HK-2 (cell line): ENCODE measurements at regions not wholly inside any gene's neighbourhood (a gene's known extent, or its start where the extent isn't known, plus 50 kb on each side); places are given as distances from the start of the nearest gene placed in this dataset.
"Not testable (repeated sequence)": the region's sequence is repeated elsewhere in the genome, so short reads cannot be mapped to it uniquely, and the experiment has no call there.

Experiments
- DNase-seq: peaks from one replicate; pipeline ENCODE4 v3.0.0-alpha.2; 2018; ENCODE audit not compliant: unreplicated experiment

GRCh38 chr13:33411312-33411711 lies 125.8 kb upstream of the STARD13 start:
- DNase-seq, result no peak

DNA sequence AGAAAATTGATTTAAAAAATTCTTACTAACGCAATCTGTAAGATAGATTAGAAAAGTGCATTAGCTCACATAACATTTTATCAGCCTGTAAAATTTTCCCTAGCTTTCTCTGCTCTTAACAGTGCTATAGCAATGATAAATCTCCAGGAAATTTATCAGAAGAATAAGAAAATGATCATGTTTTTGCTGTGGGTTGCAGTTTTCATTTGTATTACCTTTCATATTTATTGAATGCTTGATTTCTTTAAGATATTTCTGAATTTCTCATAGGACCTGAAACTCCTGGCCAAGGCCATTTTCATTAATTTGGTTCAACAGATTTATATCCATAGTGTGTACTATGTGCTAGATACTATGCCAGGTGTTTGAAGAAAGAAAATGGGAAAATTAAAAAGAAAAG lies 130.3 kb upstream of the STARD13 start:
- no peak for DNase-seq

DNA sequence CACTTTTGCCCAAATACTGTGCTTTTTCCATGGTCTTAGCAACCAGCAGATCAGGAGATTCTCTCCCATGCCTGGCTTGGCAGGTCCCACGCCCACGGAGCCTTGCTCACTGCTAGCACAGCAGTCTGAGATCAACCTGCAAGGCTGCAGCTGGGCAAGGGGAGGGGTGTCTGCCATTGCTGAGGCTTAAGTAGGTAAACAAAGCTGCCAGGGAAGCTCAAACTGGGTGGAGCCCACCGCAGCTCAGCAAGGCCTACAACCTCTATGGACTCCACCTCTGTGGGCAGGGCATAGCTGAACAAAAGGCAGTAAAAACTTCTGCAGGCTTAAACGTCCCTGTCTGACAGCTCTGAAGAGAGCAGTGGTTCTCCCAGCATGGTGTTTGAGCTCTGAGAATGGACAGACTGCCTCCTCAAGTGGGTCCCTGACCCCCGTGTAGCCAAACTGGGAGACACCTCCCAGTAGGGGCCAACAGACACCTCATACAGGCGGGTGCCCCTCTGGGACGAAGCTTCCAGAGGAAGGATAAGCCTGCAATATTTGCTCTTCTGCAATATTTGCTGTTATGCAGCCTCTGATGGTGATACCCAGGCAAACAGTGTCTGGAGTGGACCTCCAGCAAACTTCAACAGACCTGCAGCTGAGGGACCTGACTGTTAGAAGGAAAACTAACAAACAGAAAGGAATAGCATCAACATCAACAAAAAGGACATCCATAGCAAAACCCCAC lies 132.8 kb upstream of the STARD13 start:
- DNase-seq, result not testable (repeated sequence)

DNA sequence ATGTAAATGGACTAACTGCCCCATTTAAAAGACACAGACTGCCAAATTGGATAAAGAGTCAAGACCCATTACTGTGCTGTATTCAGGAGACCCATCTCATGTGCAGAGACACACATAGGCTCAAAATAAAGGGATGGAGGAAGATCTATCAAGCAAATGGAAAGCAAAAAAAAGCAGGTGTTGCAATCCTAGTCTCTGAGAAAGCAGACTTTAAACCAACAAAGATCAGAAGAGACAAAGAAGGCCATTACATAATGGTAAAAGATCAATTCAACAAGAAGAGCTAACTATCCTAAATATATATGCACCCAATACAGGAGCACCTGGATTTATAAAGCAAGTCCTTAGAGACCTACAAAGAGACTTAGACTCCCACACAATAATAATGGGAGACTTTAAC lies 134.6 kb upstream of the STARD13 start:
- DNase-seq, result not testable (repeated sequence)

DNA sequence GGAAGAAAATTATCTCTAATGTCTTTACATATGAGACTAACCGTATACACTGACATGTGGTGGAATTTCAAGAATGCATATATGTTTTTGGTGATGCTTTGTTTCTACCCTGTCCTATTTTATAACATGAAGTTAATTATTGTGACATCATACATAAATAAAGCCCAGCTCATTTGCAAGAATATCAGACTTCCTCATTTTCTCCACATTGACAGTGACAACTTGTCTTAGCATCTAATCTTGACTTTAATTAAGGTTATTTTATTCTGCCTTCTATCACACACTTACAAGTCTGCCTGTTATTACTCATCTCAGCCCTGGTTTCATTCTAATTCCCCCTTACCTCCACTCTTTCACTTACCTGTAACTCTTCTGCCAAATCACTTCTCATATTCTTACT lies 140.6 kb upstream of the STARD13 start:
- no peak for DNase-seq

- no peak for DNase-seq
Measured at GRCh38 chr13:33433316-33433715, 147.8 kb upstream of the STARD13 start.

- DNase-seq, result no peak
Measured at GRCh38 chr13:33434676-33435075, 149.1 kb upstream of the STARD13 start.

DNA sequence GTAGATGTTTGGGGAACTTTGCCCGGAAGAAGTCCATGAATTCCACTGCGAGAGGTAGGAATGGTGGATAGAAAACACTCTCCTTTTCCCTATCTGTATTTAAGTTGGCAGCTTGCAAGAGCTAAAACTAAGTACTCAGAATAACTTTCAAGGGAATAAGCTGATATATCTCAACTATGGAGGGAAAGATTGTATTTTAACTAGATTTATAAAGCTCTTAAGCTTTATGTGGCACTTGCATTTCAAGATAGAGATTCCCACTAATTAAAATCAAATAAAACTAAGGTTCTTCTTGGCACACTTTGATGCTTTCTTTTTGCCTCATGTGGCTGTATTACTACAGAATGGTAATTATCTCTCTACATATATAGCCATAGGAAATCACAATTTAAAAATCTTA lies 149.7 kb upstream of the STARD13 start:
- DNase-seq, result no peak

- no peak for DNase-seq
Measured at GRCh38 chr13:33438918-33439317, 153.4 kb upstream of the STARD13 start.

- peak; percentile 6 for DNase-seq
Measured at GRCh38 chr13:33441015-33441414, 155.5 kb upstream of the STARD13 start.

GRCh38 chr13:33445024-33445423 lies 159.5 kb upstream of the STARD13 start:
- DNase-seq, result no peak

DNA sequence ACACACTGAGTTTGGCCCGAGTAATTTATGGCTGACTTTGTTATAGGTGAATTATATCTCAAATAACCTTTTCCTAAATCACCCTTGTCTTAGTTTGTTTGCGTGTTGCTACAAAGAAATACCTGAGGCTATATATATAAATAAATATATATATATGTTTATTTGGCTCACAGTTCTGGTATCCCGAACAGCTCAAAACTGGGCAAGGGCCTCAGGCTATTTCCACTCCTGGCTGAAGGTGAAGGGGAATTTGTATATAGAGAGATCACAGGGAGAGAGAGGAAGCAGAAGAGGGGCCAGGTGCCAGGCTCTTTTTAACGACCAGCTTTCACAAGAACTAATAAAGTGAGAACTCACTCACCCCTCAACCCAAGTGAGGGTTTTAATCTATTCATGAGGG lies 159.9 kb upstream of the STARD13 start:
- DNase-seq, result no peak

GRCh38 chr13:33446821-33447725 lies 161.5 kb upstream of the STARD13 start:
- DNase-seq, result no peak

GRCh38 chr13:33448889-33449288 lies 163.3 kb upstream of the STARD13 start:
- DNase-seq, result no peak

GRCh38 chr13:33450956-33451709 lies 165.6 kb upstream of the STARD13 start:
- no peak for DNase-seq

DNA sequence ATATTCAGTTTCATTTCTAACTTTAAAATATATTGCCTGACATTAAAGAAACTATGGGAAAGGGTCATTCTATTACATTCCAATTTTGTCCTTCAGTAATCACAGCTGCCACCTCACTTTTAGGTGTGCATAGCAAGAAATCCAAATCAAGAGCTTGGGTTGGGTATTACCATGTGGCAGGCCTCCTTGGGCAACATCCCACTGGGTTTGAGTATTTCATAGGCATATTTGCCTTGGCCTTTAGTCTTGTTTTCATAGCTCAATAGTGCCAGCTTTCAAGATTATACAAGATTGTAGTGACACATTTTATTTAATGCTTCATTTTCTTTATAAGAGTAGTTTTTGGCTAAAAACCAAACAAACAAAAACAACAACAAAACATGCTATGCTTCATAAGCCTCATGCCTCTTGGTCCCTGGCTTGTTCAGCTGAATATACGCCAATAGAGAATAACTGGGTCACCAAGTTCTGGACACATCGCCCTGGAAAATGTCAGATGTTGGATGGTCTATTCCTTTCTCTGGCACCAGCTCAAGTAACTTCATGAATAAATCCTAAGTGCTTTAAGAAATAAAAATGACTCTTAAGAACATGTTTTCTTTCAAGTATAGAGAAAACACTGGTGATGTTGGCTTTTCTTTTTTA lies 167.4 kb upstream of the STARD13 start:
- DNase-seq, result no peak

DNA sequence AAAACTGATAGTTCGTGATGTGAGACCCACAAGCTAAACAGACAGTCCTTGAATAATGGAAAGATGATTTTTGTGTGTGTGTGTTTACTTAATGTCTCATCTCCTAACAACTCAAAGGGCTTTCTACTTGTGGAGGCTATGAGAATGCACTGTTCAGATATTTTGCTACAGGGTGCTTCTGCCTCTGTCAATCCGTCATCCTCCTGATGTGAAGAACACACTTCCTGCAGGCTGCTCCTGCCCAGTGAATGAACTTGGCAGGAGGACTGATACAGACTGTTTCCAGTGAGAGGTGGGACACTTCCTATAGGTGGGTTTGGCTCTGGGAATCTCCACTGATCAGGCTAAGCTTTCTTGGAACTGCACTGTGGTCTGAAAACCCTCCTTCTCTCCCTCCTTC lies 168.4 kb upstream of the STARD13 start:
- DNase-seq, result no peak

DNA sequence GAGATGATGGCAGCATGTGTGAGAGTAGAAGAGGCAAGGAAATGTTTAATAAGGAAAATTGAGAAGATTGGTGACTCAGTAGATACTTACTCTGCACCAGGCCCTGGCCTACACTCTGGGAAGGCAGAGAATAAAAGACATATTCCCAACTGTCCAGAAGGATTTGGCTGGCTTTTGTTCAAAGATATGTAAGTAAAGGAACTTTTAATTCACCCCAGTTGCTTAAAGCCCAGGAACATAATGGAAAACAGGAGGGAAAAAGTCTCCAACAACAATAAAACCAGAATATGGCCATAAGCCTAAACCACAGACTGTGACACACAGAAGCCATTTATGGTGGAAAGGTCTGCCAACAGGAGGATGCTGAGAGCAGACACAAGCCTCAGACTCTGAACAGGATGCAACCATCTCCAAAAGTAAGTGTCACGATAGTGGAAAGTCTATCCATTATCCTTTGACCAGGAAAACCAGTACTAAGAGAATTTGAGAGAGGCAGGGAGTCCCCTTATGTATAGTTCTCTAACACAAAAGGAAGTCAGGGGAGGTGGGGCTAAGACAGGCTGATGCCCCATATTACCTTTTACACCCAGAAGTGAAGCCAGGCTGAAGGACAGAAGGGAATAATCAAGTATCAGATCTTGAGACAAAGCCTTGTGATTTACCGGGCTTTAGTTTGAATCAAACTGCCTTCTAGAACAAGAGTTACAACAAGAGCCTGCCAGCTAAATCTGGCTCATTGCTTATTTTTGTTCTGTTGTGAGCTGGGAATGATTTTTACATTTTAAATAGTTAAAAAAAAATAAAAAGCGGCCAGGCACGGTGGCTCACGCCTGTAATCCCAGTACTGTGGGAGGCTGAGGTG lies 169.5 kb upstream of the STARD13 start:
- no peak for DNase-seq

- DNase-seq, result no peak
Measured at GRCh38 chr13:33459702-33460101, 174.1 kb upstream of the STARD13 start.

DNA sequence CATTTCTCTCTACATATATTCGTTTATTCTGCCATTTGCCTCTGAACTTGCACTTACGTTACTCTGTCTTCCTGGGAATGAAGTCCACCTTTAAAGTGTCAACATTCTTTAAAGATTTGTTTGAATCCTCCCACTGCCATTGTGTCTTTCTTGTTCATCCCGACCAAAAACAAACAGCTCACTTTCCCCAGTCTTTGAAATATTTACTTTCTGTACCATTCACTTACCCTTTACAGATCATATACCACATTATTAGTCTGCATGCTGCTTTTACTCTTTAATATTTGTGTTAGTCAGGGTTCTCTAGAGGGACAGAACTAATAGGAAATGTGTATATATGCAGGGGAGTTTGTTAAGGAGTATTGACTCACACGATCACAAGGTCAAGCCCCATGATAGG lies 176.6 kb upstream of the STARD13 start:
- DNase-seq, result no peak

GRCh38 chr13:33464345-33464744 lies 178.8 kb upstream of the STARD13 start:
- DNase-seq, result no peak
